K562 (cell line): ENCODE measurements at regions not wholly inside any gene's neighbourhood (a gene's known extent, or its start where the extent isn't known, plus 50 kb on each side); places are given as distances from the start of the nearest gene placed in this dataset.

ENCODE experiments used
- ARID2 ChIP-seq: fragments of 450-650 bp; IDR thresholded peaks from 2 replicates; pipeline ENCODE4 v1.6.1; 2017; ENCODE audit warnings: antibody characterized with exemption, mild to moderate bottlenecking
- ATF3 ChIP-seq, 2 experiments: fragments of 450-650 bp in 1 of 2; sonication (generic) in 1 of 2; formaldehyde crosslinking in 1 of 2; IDR thresholded peaks in 1 of 2; conservative IDR thresholded peaks in 1 of 2; 2 replicates each; pipeline versions ENCODE4 v1.6.1 to v1.8.1; 2016 to 2023; ENCODE audit warnings: mild to moderate bottlenecking in 2 of 2, moderate library complexity in 2 of 2, inconsistent platforms in 1 of 2, missing genetic modification reagents in 1 of 2
- CBFA2T2 ChIP-seq: fragments of 450-650 bp; conservative IDR thresholded peaks from 2 replicates; pipeline ENCODE4 v1.6.1; 2017; ENCODE audit warnings: mild to moderate bottlenecking
- ILK ChIP-seq: fragments of 450-650 bp; IDR thresholded peaks from 2 replicates; pipeline ENCODE4 v1.6.1; 2016; ENCODE audit warnings: missing genetic modification characterization, low read depth, mild to moderate bottlenecking, missing compliant biosample characterization, moderate library complexity, borderline replicate concordance
- NFIC ChIP-seq: fragments of 450-650 bp; IDR thresholded peaks from 2 replicates; pipeline ENCODE4 v1.6.1; 2017; ENCODE audit warnings: mild to moderate bottlenecking, inconsistent platforms
- PRMT5 ChIP-seq: sonication (generic); formaldehyde crosslinking; IDR thresholded peaks from 2 replicates; pipeline ENCODE4 v1.5.0; 2020; ENCODE audit warnings: missing genetic modification reagents
- PRPF4 ChIP-seq: fragments of 200-400 bp; formaldehyde crosslinking; IDR thresholded peaks from one replicate; pipeline ENCODE4 v1.6.1; 2017; ENCODE audit warnings: low read length, low read depth, mild to moderate bottlenecking; ENCODE audit not compliant: insufficient read depth, poor library complexity, severe bottlenecking
- SMARCA4 ChIP-seq: fragments of 450-650 bp; IDR thresholded peaks from 2 replicates; pipeline ENCODE4 v1.6.1; 2016
- YY1 ChIP-seq, 3 experiments: IDR thresholded peaks; 2 replicates each; pipeline ENCODE4 v1.6.1; 2011; ENCODE audit warnings: low read length in 2 of 3, mild to moderate bottlenecking in 2 of 3, moderate library complexity in 2 of 3, borderline replicate concordance in 1 of 3, control low read depth in 1 of 3, low read depth in 1 of 3; ENCODE audit not compliant: insufficient read depth in 3 of 3, insufficient replicate concordance in 2 of 3, control insufficient read depth in 1 of 3, insufficient read length in 1 of 3; ENCODE audit errors: extremely low read depth in 1 of 3
- ZBTB2 ChIP-seq: fragments of 450-650 bp; IDR thresholded peaks from 2 replicates; pipeline ENCODE4 v1.6.1; 2016; ENCODE audit warnings: antibody characterized with exemption
- ZNF76 ChIP-seq: fragments of 250-450 bp; sonication (Bioruptor Pico); IDR thresholded peaks from 2 replicates; pipeline ENCODE4 v1.4.0; 2020; ENCODE audit warnings: mild to moderate bottlenecking, moderate library complexity, borderline replicate concordance
- TF ChIP-seq, protein P1 (sequence below): IDR thresholded peaks from 3 replicates; pipeline ENCODE4 v1.6.1; 2011; ENCODE audit warnings: borderline replicate concordance, mild to moderate bottlenecking, moderate library complexity; ENCODE audit not compliant: insufficient read length; ENCODE audit errors: extremely low read depth

DNA sequence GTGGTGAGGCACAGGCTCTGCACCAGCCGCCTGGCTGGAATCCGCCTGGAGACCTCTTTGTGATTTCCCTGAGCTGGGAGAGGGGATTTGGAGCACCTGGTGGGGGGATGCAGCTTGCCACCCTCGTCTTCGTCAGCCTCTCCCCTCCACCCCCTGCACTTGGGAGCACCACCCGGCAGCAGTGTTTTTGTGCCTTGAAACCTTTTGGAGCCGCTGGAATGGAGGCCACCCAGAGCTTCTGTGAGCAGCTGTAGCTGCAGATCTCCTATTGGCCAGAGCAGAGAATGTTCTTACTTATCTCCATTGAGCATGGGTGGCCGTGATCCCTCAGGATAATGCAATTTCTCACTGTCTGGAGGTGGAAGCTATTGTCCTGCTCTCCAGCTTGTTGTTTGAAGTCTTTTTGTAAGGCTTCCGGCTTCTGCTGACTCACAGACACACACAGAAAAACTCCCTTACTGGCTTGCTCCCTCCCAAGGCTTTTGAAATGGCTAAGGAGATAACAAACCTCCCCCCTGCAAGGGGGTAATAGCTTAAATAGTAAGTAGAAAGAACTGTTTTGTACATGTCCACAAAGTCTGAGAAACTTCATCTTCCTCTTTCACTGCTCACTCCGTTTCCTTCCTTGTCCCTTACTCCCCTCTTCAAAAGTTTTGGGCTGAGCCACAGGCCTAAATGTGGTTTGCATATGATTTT, 271.2 kb downstream of the PRL start (continued):
- TF ChIP-seq ZNF76 (CRISPR knock-in tag) (0 out of 2 replicates have a peak, but pooled peaks have one; percentile 34), NFIC (peak; percentile 65), PRMT5 (CRISPR knock-in tag) (no peak), ILK (tag) (no peak), ATF3 (IDR thresholded peaks at IDR 0.05) (peak; percentile 72), ATF3 (CRISPR knock-in tag; conservative IDR thresholded peaks at IDR 0.05) (no peak), PRPF4 (no peak), ZBTB2 (peak; percentile 65; the same call in 1 of the 2 replicates), CBFA2T2 (peak; percentile 91), YY1 (IDR thresholded peaks at IDR 0.05; ENCODE audit: borderline replicate concordance in 1 of 3, control insufficient read depth in 1 of 3, extremely low read depth in 1 of 3, insufficient read depth in 3 of 3, insufficient read length in 1 of 3, insufficient replicate concordance in 2 of 3, low read depth in 1 of 3, low read length in 2 of 3) (peak in 1 of 3 experiments; percentile 49), SMARCA4 (peak; percentile 94), ARID2 (peak; percentile 5; the same call in 1 of the 2 replicates)
- TF ChIP-seq, protein P1, sequence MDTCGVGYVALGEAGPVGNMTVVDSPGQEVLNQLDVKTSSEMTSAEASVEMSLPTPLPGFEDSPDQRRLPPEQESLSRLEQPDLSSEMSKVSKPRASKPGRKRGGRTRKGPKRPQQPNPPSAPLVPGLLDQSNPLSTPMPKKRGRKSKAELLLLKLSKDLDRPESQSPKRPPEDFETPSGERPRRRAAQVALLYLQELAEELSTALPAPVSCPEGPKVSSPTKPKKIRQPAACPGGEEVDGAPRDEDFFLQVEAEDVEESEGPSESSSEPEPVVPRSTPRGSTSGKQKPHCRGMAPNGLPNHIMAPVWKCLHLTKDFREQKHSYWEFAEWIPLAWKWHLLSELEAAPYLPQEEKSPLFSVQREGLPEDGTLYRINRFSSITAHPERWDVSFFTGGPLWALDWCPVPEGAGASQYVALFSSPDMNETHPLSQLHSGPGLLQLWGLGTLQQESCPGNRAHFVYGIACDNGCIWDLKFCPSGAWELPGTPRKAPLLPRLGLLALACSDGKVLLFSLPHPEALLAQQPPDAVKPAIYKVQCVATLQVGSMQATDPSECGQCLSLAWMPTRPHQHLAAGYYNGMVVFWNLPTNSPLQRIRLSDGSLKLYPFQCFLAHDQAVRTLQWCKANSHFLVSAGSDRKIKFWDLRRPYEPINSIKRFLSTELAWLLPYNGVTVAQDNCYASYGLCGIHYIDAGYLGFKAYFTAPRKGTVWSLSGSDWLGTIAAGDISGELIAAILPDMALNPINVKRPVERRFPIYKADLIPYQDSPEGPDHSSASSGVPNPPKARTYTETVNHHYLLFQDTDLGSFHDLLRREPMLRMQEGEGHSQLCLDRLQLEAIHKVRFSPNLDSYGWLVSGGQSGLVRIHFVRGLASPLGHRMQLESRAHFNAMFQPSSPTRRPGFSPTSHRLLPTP, result no peak
